GM13977 (cell line): ENCODE measurements at regions not wholly inside any gene's neighbourhood (a gene's known extent, or its start where the extent isn't known, plus 50 kb on each side); places are given as distances from the start of the nearest gene placed in this dataset.

Experiments
- DNase-seq: peaks from one replicate; pipeline ENCODE4 v3.0.0; 2012; ENCODE audit warnings: low spot score
- in situ Hi-C: fragments of 300-500 bp; cut with MboI; formaldehyde crosslinking; loops from one replicate; pipeline ENCODE4 v1.12.0; 2022; ENCODE audit warnings: low sequenced_read_pairs, low pct_unique_long_range_greater_than_20kb, mixed read lengths, inconsistent platforms; ENCODE audit not compliant: unreplicated experiment
- TF ChIP-seq, protein P1 (sequence below): IDR thresholded peaks from 2 replicates; pipeline ENCODE4 v1.5.1; 2012; ENCODE audit warnings: mild to moderate bottlenecking, control low read depth; ENCODE audit not compliant: insufficient read depth; ENCODE audit errors: extremely low read depth, missing control alignments

DNA sequence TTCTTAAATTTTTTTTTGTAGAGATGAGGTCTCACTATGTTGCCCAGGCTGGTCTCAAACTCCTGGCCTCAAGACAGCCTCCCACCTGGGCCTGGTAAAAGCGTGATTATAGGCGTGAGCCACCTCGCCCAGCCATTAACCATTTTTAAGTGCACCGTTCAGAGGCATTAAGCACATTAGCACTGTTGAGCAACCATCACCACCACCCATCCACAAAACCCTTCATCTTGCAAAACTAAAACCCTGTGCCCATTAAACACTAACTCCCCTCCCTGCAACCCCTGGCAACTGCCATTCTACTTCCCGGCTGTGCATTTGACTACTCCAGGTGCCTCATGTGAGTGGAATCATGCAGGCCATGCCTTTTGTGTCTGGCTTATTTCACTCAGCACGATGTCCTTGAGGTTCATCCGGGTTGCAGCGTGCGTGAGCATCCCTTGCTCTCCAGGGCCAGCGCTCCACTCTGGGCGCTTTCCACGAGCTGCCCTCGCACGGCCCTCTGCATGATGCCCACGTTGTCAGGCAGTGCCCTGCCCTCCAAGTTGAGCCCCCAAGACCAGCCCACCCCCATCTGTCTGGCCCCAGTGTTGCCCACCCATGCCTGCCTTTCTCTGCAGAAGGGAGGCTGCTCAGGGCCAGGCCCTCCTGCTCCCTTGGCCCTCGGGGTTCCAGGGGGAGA is 63.0 kb upstream of the GLI2 start:
- TF ChIP-seq, protein P1, sequence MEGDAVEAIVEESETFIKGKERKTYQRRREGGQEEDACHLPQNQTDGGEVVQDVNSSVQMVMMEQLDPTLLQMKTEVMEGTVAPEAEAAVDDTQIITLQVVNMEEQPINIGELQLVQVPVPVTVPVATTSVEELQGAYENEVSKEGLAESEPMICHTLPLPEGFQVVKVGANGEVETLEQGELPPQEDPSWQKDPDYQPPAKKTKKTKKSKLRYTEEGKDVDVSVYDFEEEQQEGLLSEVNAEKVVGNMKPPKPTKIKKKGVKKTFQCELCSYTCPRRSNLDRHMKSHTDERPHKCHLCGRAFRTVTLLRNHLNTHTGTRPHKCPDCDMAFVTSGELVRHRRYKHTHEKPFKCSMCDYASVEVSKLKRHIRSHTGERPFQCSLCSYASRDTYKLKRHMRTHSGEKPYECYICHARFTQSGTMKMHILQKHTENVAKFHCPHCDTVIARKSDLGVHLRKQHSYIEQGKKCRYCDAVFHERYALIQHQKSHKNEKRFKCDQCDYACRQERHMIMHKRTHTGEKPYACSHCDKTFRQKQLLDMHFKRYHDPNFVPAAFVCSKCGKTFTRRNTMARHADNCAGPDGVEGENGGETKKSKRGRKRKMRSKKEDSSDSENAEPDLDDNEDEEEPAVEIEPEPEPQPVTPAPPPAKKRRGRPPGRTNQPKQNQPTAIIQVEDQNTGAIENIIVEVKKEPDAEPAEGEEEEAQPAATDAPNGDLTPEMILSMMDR, result no peak
- in situ Hi-C loops, result loop anchor here (25.0 kb wide), 1 partner anchor 335 kb away; the partner anchor contains the start of gene INHBB
- DNase-seq, result no peak

DNA sequence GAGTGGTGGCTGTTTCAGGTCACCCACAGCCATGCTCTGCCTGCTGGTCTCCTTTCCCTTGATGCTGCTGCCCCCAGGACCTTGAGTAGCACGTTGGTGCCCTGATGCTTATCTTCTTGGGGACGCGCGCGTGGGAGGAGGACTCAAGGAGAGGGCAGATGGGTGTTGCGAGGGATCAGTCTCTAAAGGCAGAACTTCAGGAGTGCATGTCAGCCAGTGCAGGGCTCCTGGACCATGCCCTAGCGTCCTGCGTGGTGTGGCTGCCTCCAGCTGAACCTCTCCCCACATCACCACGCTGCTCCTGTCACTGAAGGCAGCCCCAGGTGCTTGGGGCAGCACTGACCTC is 62.5 kb upstream of the GLI2 start:
- DNase-seq, result no peak
- in situ Hi-C loops, result loop anchor here (25.0 kb wide), 1 partner anchor 336 kb away; the partner anchor contains the start of gene INHBB
- TF ChIP-seq, protein P1, result no peak

DNA sequence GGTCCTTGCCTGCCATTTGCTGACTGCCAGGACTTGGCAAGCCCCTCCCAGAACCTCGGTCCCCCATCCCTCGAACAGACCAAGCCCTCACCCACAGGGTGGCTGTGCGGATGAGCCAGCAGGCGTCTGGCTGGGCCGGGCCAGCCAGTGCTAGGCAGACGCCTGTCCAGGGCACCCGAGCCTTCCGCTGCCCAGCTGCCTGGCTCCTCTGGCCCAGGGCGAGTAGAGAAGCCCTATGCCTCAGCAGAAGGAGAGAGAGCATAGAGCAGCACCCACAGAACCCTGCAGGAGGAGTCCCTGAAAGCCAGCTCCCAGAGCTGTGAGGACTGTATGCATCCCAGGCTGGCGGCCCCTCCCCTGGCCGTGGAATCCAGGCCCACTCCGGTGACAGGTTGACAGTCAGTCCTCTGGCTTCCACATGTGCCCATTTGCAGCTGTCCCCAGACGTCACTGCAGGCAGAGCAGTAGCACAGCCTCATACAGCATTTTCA is 62.1 kb upstream of the GLI2 start:
- TF ChIP-seq, protein P1, result no peak
- DNase-seq, result no peak
- in situ Hi-C loops, result loop anchor here (25.0 kb wide), 1 partner anchor 336 kb away; the partner anchor contains the start of gene INHBB

DNA sequence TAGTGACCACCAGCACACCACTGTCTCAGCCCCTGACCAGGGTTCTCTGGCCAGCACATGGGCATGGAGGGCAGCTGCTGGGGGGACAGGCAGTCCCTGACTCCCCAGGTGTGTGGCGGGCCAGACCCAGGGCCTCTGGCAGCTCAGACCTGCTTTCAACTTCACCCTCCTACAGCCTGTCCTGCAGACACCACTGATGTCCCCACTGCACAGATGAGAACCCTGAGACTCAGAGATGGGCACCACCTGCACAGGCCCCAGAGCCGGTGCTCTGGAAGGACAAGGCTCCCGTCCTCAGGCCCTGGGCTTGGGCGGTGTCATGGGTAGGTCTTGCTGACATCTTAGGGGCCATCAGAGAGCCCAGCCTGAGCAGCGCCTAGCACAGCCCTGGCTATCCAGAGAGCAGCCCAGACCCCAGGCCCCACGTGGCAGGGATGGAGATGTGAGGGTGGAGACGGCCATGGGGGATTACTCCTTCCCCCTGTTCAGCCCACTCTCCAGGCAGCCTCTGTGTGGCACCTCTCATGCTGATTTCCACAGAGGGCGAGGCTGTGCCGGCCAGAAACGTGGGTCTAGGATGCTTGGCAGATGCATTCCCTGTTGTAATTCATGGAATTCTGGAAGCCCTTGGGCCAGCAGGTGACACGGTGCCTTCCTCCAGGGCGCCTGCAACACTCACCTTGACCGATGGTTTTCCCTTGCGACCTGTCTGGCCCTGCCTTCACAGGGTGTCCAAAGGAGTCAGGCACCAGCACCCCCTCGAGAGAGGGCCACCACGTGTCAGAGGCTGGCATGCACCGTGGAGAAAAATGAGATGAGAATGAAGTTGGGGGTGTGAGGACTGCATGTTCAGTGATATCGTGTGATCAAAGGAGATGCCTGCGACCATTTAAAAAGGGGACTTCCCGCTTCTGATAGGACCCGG is 61.2 kb upstream of the GLI2 start:
- in situ Hi-C loops, result loop anchor here (25.0 kb wide), 2 partner anchors 337 to 413 kb away; partner anchors contain the start of gene INHBB
- DNase-seq, result no peak
- TF ChIP-seq, protein P1, result no peak

DNA sequence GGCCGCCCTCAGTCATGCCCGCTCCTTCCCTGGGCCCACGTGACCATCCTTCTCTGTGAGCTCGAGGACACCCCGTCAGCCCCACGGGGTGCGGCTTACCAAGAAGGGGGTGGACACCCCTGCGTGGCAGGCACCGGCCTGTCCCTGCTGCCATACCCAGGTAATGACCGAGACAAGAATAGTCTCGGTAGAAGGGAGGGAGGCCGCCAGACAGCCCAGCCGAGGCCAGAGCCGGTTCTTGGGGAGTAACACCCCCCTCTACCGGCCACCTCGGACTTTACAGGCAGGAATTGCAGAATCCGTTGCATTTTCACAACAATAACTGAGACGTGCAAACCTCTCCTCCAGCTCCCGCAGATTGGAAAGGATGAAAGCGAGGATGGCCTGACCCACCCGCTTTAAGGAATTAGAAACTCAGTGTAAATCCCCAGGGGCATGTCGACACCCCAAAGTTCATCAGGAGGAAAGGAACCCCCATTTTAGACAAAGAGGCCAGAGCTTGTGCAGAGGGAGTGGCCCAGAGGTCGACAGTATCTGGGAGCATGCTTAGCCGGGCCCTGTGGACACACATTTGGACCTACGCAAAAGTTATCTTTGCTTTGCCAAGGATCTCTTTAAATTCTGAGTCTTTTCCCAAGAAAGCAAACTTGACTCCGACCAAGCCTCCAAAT is 60.1 kb upstream of the GLI2 start:
- TF ChIP-seq, protein P1, result peak; percentile 66
- in situ Hi-C loops, result loop anchor here (25.0 kb wide), 1 partner anchor 412 kb away; no protein-coding TSS in a partner anchor
- peak; percentile 74 for DNase-seq

DNA sequence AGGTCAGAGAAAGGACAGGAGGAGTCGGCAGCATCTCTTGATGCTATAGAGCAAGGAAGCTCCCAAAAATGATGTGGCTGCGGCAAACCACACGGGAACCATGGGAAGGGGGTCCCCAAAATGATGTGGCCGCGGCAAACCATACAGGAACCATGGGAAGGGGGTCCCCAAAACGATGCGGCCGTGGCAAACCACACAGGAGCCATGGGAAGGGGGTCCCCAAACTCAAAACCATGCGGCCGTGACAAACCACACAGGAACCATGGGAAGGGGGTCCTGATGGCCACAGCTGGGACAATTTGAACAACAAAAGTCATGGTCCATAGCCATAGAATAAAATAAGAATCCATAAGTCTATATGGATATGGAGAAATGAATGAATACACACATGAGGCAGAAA is 58.4 kb upstream of the GLI2 start:
- in situ Hi-C loops, result loop anchor here (25.0 kb wide), 1 partner anchor 410 kb away; no protein-coding TSS in a partner anchor
- DNase-seq, result no peak
- TF ChIP-seq, protein P1, result no peak
